RPMI8226 (cell line): ENCODE measurements at regions not wholly inside any gene's neighbourhood (a gene's known extent, or its start where the extent isn't known, plus 50 kb on each side); places are given as distances from the start of the nearest gene placed in this dataset.

ENCODE experiments used
- DNase-seq: peaks from one replicate; pipeline ENCODE4 v3.0.0-alpha.2; 2015

DNA sequence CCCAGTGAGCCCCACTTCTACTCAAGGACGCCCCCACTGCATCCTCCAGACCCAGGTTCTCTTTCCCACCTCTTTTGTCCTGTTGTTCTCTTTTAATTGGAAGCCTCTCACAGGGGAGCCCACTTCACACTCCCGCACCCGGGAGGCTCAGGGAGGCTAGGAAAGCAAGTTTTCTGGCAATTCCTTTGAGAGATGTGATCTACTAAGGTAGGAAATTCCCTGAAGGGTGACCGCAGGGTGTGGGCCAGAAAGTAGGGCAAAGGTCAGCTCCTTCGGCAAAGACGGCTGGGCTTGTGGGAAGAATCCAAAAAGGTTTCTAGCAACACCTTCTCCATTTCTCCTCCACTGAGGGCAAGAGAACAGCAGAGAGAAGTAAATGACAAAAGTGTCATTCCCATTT is 98.1 kb upstream of the PTPN1 start:
- DNase-seq = no peak

DNA sequence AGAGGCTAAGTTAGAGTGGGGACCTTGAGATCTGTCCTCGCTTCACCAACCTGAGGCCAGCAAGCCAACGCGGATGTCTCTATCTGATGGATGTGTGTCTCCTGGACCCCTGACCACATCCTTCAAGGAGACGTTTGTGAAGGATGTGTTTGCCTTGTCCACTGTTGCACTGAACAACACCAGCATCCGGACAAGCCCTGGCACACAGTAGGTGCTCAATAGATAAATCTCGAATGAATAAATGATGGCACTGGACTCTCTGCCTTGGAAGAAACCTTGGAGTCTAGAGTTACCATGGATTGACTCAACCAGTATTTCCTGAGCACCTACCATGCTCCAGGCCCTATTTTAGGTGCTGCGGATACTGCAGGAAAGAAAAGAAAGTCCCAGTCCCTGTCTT is 97.7 kb upstream of the PTPN1 start:
- no peak for DNase-seq

DNA sequence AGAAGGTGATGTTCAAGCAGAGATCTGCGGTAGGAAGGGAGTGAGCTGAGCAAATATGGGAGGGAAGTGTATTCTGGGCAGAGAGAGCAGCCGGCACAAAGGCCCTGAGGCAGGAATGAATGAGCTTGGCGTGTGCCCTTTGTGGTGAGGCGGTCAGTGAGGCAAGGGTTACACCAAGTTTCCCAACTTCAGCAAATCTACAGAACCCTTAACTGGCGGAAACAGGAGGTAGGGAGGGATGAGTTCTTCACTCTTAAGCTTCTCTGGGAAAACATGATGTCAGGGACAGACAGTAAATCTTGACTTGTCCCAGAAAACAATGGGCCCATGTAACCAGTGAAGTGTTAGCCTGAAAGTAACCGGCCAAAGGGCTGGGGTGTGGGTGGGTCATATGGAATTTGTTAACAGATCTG is 97.1 kb upstream of the PTPN1 start:
- DNase-seq = no peak

DNA sequence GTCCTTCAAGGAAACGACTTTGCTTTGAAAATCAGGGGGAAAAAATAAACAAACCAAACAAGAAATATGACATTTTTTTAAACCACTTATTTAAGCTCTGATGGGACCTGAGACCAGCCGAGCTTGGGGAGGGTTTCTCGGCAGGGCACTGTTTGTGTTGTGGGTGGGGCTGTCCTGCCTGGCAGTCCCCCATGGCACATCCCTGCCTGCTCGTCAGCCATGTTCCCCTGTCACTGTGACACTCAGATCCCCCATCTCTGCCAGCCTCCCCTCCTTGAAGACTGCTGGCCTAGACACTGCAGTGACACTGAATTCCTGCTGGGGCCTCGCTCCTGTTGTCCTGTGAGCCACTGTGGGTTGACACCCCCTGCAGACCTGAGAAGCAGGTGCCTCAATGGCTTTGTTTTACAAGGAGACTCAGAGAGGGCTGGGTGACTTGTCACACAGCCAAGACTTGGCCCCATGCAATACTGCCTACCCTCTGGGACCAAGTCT is 95.1 kb upstream of the PTPN1 start:
- DNase-seq = no peak

DNA sequence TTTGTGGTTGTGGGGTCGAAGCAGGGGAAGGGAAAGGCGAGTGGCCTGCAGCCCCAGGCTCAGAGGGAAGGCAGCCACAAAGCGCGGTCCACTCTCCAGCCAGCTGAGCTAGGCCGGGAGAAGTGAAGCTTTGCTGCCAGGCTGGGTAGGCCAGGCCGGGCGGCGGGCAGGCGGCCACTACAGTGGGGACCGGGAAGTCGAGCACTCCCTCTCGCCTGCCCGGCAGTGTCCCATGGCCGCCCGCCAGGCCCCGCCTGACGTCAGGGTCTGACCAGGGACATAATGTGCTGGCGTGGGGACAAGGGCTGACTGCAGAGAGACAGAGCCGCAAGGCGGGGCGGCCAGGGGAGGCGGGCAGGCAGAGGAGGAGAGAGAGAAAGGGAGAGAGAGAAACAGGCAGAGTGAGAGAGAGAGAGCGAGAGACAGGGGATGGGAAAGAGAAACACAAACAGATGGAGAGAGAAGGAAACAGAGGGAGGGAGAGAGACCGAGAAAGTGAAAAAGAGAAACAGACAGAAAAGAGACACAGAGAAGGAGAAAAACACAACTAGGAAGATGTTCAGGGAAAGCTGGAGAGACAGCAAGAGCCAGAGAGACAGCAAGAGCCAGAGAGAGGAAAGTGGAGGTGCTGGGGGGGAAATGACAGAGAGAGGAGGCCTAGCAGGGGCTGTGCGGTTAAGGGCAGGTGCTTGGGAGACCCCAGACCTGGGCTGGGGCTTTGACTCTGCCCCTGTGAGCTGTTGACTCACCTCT is 94.5 kb upstream of the PTPN1 start:
- peak; percentile 58 for DNase-seq

DNA sequence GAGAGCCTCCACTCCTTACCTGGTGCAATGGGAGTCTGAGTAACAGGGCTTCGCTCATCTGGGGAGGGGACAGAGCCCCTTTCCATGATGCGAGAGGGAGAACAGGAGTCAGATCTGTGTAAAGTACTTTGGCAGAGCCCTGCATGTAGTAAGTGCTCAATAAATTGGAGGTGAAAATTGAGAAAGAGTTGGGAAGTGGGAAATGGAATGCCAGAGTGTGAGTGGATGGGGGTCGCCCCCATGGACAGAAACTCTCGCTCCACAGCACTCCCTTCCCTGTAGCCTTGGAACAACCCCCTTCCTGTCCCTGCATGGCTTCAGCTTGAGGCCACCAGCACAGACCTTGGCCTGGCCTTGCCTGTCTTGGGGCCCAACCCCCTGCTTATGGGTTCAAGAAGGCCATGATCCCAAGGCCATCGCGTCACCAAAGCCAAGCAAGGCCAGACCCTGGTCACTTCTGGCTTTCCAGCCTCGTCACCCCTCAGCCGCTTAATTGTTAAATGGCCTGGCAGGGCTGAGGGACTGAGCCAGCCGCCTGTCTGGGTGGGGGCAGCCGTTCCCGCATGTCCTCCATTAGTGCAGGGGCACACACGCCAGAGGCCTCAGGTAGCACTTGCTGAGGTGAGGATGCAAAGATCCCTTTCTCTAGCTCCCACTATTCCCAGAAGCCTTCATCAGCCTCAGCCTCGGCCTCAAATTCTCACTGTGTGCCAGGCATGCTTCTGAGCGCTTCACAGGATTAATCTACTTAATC is 93.7 kb upstream of the PTPN1 start:
- DNase-seq = no peak

DNA sequence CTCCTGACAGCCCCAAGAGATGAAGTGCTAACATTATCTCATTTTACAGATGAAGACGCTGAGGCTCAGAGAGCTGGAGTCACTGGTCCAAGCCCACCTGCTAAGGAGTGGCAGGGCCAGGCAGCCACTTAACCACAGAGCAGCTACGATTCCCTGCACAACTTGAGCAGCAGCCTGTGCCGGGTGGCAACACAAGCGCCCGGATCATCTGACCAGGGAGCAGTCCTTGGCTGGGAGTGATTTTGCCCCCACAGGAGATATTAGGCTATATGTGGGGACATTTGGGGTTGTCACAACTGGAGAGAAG is 93.2 kb upstream of the PTPN1 start:
- DNase-seq = no peak

DNA sequence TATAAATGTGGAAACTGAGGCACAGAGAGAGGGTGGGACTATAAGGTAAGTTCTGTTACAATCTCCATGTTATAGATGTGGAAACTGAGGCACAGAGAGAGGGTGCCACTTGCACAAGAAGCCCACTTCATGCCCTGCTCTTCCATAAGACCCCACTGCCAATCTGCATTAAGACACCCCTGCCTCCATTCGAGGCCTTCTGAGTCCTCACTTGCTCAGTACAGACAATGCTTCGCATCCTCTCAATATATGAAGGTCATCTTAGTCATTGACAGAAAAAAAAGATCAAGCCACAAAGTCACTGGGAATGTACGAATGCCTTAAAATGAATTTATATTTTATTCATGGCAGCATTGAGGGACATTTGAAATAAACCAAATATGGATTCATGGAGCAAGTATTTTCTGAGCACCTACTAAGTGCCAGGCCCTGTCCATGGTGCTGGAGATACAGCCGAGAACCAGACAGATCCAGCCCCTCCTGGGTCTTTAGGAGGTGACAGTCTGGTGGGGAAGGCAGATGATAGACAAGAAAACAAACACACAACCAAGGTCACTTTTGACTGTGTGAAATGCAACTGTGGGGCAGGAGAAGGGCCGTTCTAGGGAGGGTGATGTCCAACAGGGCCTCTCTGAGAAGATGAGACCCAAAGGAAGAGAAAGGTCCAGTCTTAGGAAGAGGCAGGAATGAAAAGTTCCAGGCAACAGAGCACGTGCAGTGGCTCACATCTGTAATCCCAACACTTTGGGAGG is 92.5 kb upstream of the PTPN1 start:
- no peak for DNase-seq

DNA sequence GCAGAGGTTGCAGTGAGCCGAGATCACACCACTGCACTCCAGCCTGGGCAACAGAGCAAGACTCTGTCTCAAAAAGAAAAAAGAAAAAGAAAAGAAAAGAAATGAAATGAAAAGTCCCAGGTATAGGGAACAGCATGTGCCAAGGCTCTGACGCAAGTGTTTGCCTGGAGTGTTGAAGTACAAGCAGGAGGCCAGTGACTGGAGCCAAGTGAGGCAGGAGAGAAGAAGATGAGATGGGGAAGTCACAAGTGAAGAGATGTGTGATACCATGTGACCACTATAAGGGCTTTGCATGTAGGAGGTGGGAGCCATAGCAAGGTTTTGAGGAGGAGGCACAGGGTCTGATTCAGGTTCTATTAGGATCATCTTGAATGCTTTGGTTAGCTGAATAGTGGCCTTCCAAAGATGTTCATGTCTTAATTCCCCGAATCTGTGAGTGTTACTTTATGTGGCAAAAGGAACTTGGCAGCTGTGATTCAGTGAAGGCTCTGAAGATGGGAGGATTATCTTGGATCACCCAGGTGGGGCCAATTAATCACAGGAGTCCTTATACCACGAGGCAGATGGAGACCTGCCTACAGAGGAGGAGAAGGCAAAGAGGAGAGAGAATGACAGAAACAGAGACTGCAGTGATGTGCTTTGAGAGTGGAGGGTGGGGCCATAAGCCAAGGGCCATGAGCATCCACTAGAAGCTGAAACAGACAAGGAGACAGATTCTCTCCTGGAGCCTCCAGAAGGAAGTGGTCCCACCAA is 91.1 kb upstream of the PTPN1 start:
- no peak for DNase-seq

DNA sequence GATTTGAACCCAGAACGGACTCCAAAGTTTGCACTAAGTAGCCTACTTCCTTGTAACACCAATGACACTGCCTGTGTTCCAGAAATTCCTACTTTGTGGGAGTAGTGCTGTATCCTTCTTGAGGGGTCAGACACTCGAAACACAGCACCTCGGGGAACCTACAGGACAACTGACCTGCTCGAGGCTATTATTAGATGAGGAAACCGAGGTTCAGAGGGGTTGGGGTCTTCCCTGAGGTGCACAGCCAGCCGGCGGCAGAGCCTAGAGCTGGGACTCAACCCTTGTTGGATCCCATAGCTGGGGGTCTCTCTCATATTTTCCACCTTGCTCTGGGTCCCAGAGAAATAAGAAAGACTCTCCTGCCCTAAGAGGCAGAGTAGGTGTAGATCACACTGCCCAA is 89.8 kb upstream of the PTPN1 start:
- no peak for DNase-seq

DNA sequence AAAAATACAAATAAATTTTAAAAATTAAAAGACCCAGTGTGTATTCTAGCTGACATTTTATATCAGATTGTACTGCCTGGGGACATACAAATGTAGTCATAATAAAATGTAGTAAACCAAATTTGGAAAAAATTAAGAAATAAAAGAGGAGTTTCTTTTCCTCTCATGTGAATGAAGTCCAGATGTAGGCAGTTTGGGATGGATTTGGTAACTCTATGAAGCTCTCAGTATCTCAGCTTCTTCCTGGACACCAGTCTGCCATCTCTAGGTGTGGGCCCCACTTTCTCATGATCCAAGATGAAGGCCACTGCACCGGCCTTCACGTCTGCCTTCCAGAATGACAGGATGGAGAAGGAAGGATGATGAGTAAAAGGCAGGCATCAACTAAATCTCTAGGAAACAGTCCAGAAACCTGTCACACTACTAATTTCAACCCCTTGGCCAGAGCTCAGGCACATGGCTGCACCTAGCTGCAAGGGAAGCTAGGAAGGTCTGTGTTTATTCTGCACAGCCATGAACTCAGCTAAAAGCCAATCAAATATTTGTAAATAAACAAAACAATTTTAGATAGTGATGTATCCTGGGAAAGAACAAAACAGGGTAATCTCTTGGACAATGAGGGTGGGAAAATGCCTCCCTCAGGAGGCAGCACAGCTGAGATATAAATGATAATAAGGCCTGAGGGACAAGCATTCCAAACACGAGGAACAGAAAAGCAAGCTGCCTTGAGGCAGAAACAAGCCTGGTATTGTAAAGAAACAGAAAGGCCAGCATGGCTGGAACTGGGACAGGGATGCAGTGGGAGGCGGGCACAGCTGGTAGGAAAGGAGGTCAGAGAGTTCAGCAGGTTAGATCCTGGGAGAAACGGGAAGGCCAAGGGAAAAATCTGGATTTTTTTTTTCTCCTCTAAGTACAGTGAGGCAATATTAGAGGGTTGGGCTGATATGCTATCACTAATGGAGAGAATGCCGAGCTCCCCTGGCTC is 88.5 kb upstream of the PTPN1 start:
- no peak for DNase-seq

DNA sequence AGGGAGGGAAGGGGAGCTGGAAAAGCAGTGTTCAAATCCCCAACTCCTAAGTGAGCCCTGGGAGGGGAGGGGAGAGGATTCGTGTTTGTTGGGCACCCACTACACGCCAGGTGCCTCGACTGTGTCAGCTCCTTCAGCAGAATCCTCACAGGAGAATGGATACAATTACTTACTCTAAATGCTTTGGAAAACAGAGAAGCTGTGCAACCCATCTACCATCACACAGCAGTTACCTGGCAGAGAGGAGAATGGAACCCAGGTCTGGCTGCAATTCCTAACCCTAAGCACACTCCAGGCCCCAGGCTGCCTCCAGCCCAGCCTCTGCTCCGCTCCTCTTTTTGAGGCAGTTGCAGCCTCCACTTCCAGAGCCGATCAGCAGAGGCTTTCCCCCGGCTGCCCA is 86.4 kb upstream of the PTPN1 start:
- DNase-seq = no peak

DNA sequence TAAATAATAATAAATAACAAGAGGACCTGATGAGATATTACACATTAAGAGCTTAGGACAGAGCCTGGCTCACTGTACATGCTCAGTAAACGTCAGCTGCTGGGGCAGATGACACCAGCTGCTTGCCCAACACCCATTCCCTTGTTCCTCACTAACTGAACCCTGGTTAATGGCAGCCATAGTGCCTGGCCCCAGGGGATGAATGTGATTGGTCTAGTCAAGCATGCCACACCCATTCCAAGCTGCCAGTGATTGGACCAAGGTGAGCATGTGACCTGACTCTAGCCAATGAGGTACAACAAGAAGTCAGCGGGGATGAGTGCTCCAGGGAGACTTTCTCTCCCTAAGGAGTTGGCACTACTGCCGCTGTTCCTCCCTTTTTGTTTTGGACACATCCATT is 85.1 kb upstream of the PTPN1 start:
- no peak for DNase-seq

DNA sequence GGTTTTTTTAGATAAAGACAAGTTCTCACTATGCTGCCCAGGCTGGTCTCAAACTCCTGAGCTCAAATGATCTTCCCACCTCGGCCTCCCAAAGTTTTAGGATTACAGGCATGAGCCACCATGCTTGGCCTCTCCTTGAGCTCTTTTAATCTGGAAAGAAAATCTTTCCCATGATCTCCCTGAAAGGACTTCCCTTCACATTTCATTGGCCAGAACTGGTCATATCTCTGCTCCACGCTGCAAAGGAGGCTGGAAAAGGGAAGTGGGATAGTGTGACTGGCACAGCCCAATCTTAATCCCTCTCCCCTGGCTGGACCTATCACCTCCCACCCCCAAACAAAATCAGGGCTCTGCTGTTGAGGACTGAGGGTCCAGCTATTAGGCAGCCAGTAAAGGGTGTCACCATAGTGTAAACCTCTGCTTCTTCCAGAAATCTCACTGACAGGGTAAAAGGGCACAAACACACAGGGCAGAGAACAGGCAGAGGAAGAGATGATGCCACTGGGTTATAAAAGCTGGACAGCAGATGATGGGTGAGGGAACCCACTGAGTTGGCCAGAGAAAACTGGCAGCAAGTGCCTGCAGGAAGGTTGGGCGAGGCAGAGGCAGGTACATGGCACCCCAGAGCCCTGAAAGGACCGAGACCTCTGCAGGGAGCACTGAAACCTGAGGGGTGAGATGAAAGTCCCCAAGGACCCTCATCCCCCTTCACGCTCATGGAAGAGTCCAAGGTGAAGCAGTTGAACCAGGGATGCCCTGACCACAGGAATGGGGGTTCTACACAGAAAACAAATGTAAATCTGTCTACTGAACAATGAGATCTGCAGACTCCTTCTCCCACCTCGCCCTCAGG is 83.1 kb upstream of the PTPN1 start:
- no peak for DNase-seq

DNA sequence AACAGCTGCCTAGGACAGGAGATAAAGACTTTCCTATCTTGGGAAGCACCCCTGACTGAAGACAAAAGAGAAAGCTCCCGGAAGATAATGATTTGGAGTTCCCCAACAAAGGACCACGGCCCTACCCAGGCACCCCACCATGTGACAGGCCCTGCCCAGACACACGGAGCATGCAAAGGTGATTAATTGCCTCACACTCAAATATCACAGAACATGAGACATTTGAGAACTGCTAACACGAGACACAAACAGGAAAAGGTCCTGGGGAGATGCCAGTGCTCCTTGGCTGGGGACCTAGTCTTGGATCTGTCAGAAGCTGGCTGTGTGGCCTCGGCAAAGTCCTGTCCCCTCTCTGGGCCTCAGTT is 82.5 kb upstream of the PTPN1 start:
- DNase-seq = no peak

DNA sequence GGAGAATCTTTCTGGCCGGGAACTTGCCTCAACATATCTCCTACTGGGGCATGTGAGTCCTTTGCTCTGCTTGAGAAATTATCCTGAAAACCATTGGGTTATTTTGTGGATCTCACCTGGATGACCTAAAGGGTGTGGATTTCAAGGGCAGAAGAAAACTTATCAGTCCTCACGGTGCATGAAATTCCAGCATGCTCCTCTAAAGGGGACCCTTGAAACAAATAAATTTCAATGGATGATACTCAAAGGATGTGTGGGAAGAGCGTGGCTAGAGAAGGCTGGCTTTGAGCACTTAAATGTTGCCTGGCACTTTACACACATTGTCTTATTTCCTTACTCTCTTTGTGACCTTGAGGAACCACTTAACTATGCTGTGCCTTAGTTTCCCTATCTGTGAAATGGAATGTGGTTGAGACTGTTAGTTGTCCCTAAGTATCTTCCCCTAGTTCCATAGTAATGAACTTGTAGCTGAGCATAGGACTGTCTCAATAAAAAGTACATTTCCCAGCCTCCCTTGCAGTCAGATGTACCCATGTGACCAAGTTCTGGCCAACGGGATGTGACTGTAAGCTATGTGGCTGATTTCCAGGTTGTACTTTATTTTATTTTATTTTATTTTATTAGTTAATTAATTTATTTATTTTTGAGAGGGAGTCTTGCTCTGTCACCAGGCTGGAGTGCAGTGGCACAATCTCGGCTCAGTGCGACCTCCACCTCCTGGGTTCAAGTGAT is 81.9 kb upstream of the PTPN1 start:
- no peak for DNase-seq

DNA sequence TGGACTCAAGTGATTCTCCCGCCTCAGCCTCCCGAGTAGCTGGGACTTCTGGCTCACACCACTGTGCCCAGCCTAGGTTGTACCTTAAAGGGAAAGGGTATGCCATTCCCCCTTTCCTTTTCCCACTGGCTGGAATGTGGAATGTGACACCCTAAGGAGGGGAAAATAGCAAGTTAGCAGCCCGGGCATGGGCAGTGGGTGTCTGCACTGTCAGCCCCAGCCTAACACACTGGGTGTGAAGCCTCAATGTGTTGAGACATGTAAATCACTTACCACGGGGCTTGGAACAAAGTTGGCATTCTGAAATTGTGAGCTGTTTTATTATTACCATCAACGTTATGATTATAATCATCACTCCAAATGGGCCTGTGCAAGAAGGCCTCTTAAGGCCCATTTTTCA is 80.8 kb upstream of the PTPN1 start:
- no peak for DNase-seq

DNA sequence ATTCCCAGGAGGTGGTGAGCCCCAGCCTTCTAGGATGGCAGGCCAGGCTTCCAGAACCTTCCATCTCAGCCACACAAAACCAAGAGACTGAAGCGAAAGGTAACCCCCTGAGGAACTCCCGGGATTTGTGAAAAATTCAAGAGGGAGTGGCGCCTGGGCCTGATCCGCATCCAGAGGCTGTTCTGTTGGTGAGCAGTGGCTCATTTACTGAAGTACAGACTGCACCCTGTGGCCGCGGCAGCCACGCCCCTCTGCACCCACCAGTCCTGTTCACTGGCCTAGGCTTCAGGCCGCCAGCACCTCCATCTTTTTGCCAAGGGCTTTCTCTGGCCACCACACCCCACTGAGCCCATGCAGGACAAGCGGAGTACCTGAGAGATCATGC is 79.1 kb upstream of the PTPN1 start:
- DNase-seq = no peak

DNA sequence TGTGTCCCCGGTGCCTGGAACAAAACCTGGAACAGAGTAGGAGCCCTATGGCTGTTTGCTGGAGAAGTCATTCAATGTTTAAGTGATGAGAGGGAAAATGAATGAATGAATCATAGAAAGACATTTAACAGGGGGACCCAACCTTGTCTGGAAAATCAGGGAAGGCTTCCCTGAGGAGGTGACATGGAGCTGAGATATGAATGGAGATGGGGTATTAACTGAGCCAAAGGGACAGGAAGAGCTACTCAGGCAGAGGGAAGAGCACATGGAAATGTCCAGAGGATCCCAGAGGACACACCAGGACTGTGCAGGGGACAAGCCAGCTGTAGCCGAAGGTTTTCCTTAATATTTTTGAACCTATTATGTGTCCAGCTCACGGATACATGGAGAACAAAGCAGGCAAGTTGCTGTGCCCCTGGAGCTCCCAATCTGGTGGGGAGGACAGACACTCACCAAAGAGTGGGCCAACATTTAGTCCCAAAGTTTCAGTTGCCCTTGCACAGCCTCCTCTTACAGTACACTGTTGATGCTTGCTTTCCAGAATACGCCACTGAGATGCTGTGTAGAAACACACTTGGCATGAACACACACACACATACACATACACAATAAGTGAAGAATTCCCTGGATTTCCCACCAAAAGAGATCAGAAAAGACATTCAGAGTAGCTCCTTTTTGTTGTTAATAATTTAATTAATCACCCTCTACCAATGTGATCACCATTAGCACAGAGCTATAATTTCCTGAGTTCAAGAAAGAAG is 77.0 kb upstream of the PTPN1 start:
- no peak for DNase-seq

DNA sequence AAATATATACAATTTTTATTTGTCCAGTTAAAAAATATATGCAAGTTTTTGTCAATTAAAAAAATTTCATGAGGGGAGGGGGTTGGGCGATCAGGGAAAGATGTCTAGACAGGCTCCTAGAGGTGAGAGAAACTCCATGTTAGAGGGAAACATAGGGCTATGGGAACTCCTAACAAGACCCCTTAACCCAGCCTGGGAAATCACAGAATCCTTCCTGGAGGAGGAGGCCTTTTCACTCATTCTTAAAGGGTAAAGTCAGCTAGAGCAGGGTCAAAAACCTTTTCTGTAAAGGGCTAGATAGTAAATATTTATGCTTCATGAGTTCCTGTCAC is 75.9 kb upstream of the PTPN1 start:
- DNase-seq = no peak
